K562 (cell line): ENCODE measurements at regions not wholly inside any gene's neighbourhood (a gene's known extent, or its start where the extent isn't known, plus 50 kb on each side); places are given as distances from the start of the nearest gene placed in this dataset.

Experiments
- ATAC-seq: fragments of 200-7000 bp; cut with Tn5 transposase; 3 replicates; pipeline ENCODE4 v1.9.1; 2020; ENCODE audit warnings: moderate library complexity
- BruUV-seq: library from RNA; stranded (reverse); fragments of 400-500 nt; replicated peaks from 2 replicates; lab custom pipeline; 2021; lab: Mats Ljungman, UMichigan
- CTCF ChIA-PET: fragments of 300-600 bp; formaldehyde crosslinking; extraction: SDS; loops from one replicate; lab custom pipeline; 2021; ENCODE audit warnings: low intra/inter-chr PET ratio; lab: Yijun Ruan, JAX
- POLR2A ChIA-PET: fragments of 300-600, 350-650 bp; sonication (Branson Sonifier 250); formaldehyde crosslinking; extraction: SDS; loops from one replicate; lab custom pipeline; 2021; ENCODE audit warnings: antibody characterized with exemption, inconsistent platforms; lab: Yijun Ruan, JAX
- DNase-seq, 4 experiments: peaks; one replicate each; pipeline versions ENCODE4 v3.0.0 to v3.0.0-alpha.2; 2011 to 2018; ENCODE audit warnings: low spot score in 3 of 4, mixed read lengths in 3 of 4; ENCODE audit errors: extremely low read depth in 1 of 4
- FAIRE-seq: peaks from 2 replicates; lab custom pipeline; 2011; peaks lifted over from hg19 to GRCh38; lab: Jason Lieb, UNC
- H2AFZ ChIP-seq: 2 replicates; pipeline ENCODE4 v1.6.0; 2011; ENCODE audit warnings: low read depth, low read length, control low read depth, inconsistent platforms
- H3K27ac ChIP-seq: fragments of 200-600 bp; 3 replicates; pipeline ENCODE4 v1.8.0; 2011; ENCODE audit warnings: low read depth, mild to moderate bottlenecking, control low read depth, inconsistent platforms, low read length, moderate library complexity, mixed read lengths; ENCODE audit errors: extremely low read depth
- H3K27me3 ChIP-seq, 2 experiments: fragments of 300-600 bp in 1 of 2; 2 replicates in 1 of 2; 3 replicates in 1 of 2; pipeline versions ENCODE4 v1.6.0 to v1.8.0; 2011; ENCODE audit warnings: inconsistent platforms in 2 of 2, low read length in 2 of 2, mild to moderate bottlenecking in 1 of 2, mixed read lengths in 1 of 2, moderate library complexity in 1 of 2; ENCODE audit not compliant: control insufficient read depth in 2 of 2, insufficient read depth in 2 of 2
- H3K36me3 ChIP-seq: fragments of 300-600 bp; 3 replicates; pipeline ENCODE4 v1.8.0; 2011; ENCODE audit warnings: mild to moderate bottlenecking, low read length, inconsistent platforms; ENCODE audit not compliant: control insufficient read depth, insufficient read depth
- H3K4me1 ChIP-seq, 2 experiments: fragments of 200-600 bp in 1 of 2; replicated peaks in 1 of 2; 2 replicates in 1 of 2; 3 replicates in 1 of 2; pipeline versions ENCODE4 v1.5.1 to v1.8.0; 2011; ENCODE audit warnings: inconsistent platforms in 2 of 2, low read length in 2 of 2, mild to moderate bottlenecking in 1 of 2, mixed read lengths in 1 of 2, moderate library complexity in 1 of 2; ENCODE audit not compliant: control insufficient read depth in 2 of 2, insufficient read depth in 2 of 2
- H3K4me2 ChIP-seq: 2 replicates; pipeline ENCODE4 v1.6.1; 2011; ENCODE audit warnings: low read length, control low read depth, inconsistent platforms, mixed read lengths; ENCODE audit not compliant: insufficient read depth
- H3K4me3 ChIP-seq: fragments of 200-600 bp; sonication (generic), shearing (Covaris generic); 2 replicates; pipeline ENCODE4 v1.5.1; 2016; ENCODE audit warnings: control low read depth, inconsistent platforms
- H3K79me2 ChIP-seq: fragments of 200-600 bp; 3 replicates; pipeline ENCODE4 v1.8.0; 2011; ENCODE audit warnings: low read length, inconsistent platforms; ENCODE audit not compliant: control insufficient read depth, insufficient read depth
- H3K9ac ChIP-seq, 2 experiments: 2 replicates each; pipeline versions ENCODE4 v1.6.0 to v1.6.1; 2011; ENCODE audit warnings: low read depth in 2 of 2, low read length in 2 of 2, control low read depth in 1 of 2, inconsistent platforms in 1 of 2, mild to moderate bottlenecking in 1 of 2, mixed read lengths in 1 of 2; ENCODE audit not compliant: insufficient read depth in 1 of 2
- H3K9me1 ChIP-seq: one replicate; pipeline ENCODE4 v1.6.0; 2011; ENCODE audit warnings: inconsistent platforms, mild to moderate bottlenecking, low read length, moderate library complexity; ENCODE audit not compliant: control insufficient read depth, insufficient read depth
- H3K9me3 ChIP-seq: replicated peaks from 2 replicates; pipeline ENCODE4 v1.5.1; 2011; ENCODE audit warnings: low read depth, low read length, inconsistent platforms; ENCODE audit not compliant: control insufficient read depth, insufficient read depth
- H4K20me1 ChIP-seq: replicated peaks from 2 replicates; pipeline ENCODE4 v1.6.1; 2011; ENCODE audit warnings: low read length, inconsistent platforms, mixed read lengths; ENCODE audit not compliant: control insufficient read depth, insufficient read depth
- CXXC5 ChIP-seq: fragments of 250-450 bp; sonication (Bioruptor Pico); IDR thresholded peaks from 2 replicates; pipeline ENCODE4 v1.8.0; 2022; ENCODE audit warnings: inconsistent platforms, mild to moderate bottlenecking, moderate library complexity
- DACH1 ChIP-seq: fragments of 450-650 bp; IDR thresholded peaks from 2 replicates; pipeline ENCODE4 v1.6.1; 2018; ENCODE audit not compliant: partially characterized antibody
- EZH2 ChIP-seq: IDR thresholded peaks from 2 replicates; pipeline ENCODE4 v1.6.1; 2012; ENCODE audit warnings: low read depth, mild to moderate bottlenecking, inconsistent platforms, low read length, borderline replicate concordance
- MEIS2 ChIP-seq: fragments of 450-650 bp; IDR thresholded peaks from 2 replicates; pipeline ENCODE4 v1.6.1; 2014; ENCODE audit warnings: mild to moderate bottlenecking; ENCODE audit not compliant: partially characterized antibody
- NCOA6 ChIP-seq: fragments of 450-650 bp; IDR thresholded peaks from 2 replicates; pipeline ENCODE4 v1.6.1; 2017; ENCODE audit warnings: mild to moderate bottlenecking
- PREB ChIP-seq: sonication (generic); formaldehyde crosslinking; IDR thresholded peaks from 2 replicates; pipeline ENCODE4 v1.8.1; 2023; ENCODE audit warnings: mild to moderate bottlenecking, missing genetic modification reagents
- TRIM24 ChIP-seq, 2 experiments: fragments of 450-650 bp; IDR thresholded peaks; 2 replicates each; pipeline ENCODE4 v1.6.1; 2016
- WGBS: fragments of 100-300 bp; shearing (Covaris generic); methylation state at CpG from one replicate; pipeline ENCODE4 v1.1.6; 2016; ENCODE audit warnings: low coverage, mixed read lengths; ENCODE audit not compliant: insufficient coverage; ENCODE audit errors: missing lambda C conversion rate; 5-methylcytosine and 5-hydroxymethylcytosine counted together
- in situ Hi-C: fragments of 300-500 bp; cut with MboI; formaldehyde crosslinking; loops from 4 replicates; pipeline ENCODE4 v1.15.0; 2018; ENCODE audit warnings: inconsistent platforms, mixed read lengths
- intact Hi-C: fragments of 100-400 bp; cut with micrococcal nuclease; formaldehyde crosslinking; loops from 2 replicates; pipeline ENCODE4 v1.14.2; 2022

GRCh38 chr2:146024212-146024743 lies 1504.4 kb upstream of the ZEB2 start:
- Histone ChIP-seq H3K4me1 (no peaks in the 10 kb centered on the region), H3K9ac (no peak overlapping the region), H3K4me3 (no peak overlapping the region), H3K4me2 (no peak overlapping the region), H3K27me3 (no peaks in the 10 kb centered on the region), H3K9me3 (no peaks in the 10 kb centered on the region), H3K36me3 (no peaks in the 10 kb centered on the region), H2AFZ (no peak overlapping the region), H4K20me1 (no peaks in the 10 kb centered on the region), H3K27ac (no peak overlapping the region), H3K9me1 (no peaks in the 10 kb centered on the region), H3K79me2 (no peaks in the 10 kb centered on the region)
- POLR2A ChIA-PET = no interaction called here
- CTCF ChIA-PET = no interaction called here
- DNase-seq (no peak), FAIRE-seq (no peak), ATAC-seq (no peak)
- TF ChIP-seq TRIM24 (IDR thresholded peaks at IDR 0.05) (no peak), PREB (no peak), DACH1 (no peak), CXXC5 (CRISPR knock-in tag) (no peak), EZH2 (no peak), NCOA6 (no peak), MEIS2 (no peak)
- in situ Hi-C loops (no loop called here), intact Hi-C loops (no loop called here)
- WGBS = 5% methylated on average over 1 of the region's 1 CpG
- BruUV-seq = no TSS peak
